ENCODE measurements at regions not wholly inside any gene's neighbourhood (a gene's known extent, or its start where the extent isn't known, plus 50 kb on each side); places are given as distances from the start of the nearest gene placed in this dataset.

GRCh38 chr5:107211630-107212029 is 459.1 kb downstream of the EFNA5 start:
- TF ChIP-seq POLR2AphosphoS5 (IDR thresholded peaks at IDR 0.05; ENCODE audit: low read depth, low read length) = no peak
- TF ChIP-seq, protein P1, sequence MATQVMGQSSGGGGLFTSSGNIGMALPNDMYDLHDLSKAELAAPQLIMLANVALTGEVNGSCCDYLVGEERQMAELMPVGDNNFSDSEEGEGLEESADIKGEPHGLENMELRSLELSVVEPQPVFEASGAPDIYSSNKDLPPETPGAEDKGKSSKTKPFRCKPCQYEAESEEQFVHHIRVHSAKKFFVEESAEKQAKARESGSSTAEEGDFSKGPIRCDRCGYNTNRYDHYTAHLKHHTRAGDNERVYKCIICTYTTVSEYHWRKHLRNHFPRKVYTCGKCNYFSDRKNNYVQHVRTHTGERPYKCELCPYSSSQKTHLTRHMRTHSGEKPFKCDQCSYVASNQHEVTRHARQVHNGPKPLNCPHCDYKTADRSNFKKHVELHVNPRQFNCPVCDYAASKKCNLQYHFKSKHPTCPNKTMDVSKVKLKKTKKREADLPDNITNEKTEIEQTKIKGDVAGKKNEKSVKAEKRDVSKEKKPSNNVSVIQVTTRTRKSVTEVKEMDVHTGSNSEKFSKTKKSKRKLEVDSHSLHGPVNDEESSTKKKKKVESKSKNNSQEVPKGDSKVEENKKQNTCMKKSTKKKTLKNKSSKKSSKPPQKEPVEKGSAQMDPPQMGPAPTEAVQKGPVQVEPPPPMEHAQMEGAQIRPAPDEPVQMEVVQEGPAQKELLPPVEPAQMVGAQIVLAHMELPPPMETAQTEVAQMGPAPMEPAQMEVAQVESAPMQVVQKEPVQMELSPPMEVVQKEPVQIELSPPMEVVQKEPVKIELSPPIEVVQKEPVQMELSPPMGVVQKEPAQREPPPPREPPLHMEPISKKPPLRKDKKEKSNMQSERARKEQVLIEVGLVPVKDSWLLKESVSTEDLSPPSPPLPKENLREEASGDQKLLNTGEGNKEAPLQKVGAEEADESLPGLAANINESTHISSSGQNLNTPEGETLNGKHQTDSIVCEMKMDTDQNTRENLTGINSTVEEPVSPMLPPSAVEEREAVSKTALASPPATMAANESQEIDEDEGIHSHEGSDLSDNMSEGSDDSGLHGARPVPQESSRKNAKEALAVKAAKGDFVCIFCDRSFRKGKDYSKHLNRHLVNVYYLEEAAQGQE (IDR thresholded peaks at IDR 0.05; ENCODE audit: insufficient read depth in 1 of 2, low read depth in 2 of 2, low read length in 2 of 2) = no peak
- no peak for TF ChIP-seq SIN3A (IDR thresholded peaks at IDR 0.05; ENCODE audit: borderline replicate concordance, insufficient read depth, low read length)
- TF ChIP-seq TAF1 (IDR thresholded peaks at IDR 0.05; ENCODE audit: borderline replicate concordance, insufficient read depth, low read length) = no peak

Data from PFSK-1 (cell line).